Endothelial cell (in vitro differentiated cells): ENCODE measurements at regions not wholly inside any gene's neighbourhood (a gene's known extent, or its start where the extent isn't known, plus 50 kb on each side); places are given as distances from the start of the nearest gene placed in this dataset.

ENCODE experiments used
- DNase-seq: peaks from one replicate; pipeline ENCODE4 v3.0.0; 2021; ENCODE audit warnings: low spot score
- H3K27ac Mint-ChIP-seq: one replicate; pipeline ENCODE4 v1.8.0; 2021; ENCODE audit warnings: mixed read lengths, inconsistent platforms; ENCODE audit not compliant: unreplicated experiment
- H3K27me3 Mint-ChIP-seq: one replicate; pipeline ENCODE4 v1.8.0; 2021; ENCODE audit warnings: mild to moderate bottlenecking, moderate library complexity, mixed read lengths, inconsistent platforms; ENCODE audit not compliant: unreplicated experiment
- H3K36me3 Mint-ChIP-seq: one replicate; pipeline ENCODE4 v1.8.0; 2021; ENCODE audit warnings: mild to moderate bottlenecking, low read depth, mixed read lengths, inconsistent platforms; ENCODE audit not compliant: unreplicated experiment
- H3K4me1 Mint-ChIP-seq: one replicate; pipeline ENCODE4 v1.8.0; 2021; ENCODE audit warnings: mild to moderate bottlenecking, mixed read lengths, inconsistent platforms; ENCODE audit not compliant: unreplicated experiment
- H3K4me3 Mint-ChIP-seq: one replicate; pipeline ENCODE4 v1.8.0; 2021; ENCODE audit warnings: mild to moderate bottlenecking, mixed read lengths, inconsistent platforms; ENCODE audit not compliant: unreplicated experiment
- H3K9me3 Mint-ChIP-seq: one replicate; pipeline ENCODE4 v1.8.0; 2021; ENCODE audit warnings: mixed read lengths, inconsistent platforms; ENCODE audit not compliant: unreplicated experiment
- TF ChIP-seq, protein P1 (sequence below): fragments of 200-600 bp; sonication (generic); IDR thresholded peaks from one replicate; pipeline ENCODE4 v1.5.0; 2021; ENCODE audit warnings: antibody characterized with exemption; ENCODE audit not compliant: unreplicated experiment

DNA sequence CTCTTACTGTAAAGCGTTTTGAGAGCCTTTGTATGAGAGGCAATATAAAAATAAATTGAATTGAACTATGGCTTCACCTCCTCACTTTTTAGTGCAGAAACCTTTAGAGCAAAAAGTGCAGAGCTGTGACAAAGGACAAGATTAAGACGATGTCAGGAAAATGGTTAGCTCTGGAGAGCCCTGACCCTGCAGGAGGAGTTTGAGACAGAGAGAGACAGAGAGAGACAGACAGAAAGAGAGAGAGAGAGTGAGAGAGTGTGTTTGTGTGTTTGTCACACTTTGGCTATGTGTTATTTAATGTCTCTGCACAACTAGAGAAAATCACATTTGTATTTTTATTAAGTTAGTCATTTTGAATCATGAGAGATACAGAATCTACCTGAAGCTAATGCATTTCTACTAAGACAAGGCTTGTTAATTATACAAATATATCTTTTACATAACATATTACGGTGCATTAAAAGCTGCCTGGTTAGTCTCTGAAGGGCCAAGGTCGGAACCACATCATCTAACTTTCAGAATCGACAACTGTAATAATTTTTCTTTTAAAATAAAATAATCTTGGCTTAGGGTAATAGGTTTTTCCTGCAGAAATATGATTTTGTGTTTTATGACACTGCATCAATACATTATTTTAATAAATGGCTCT lies 423.5 kb upstream of the ZEB2 start:
- DNase-seq = no peak
- Mint-ChIP-seq H3K27ac (no peak overlapping the region), H3K36me3 (no peaks in the 10 kb centered on the region), H3K9me3 (no peaks in the 10 kb centered on the region), H3K4me3 (no peak overlapping the region), H3K4me1 (no peaks in the 10 kb centered on the region), H3K27me3 (no peaks in the 10 kb centered on the region)
- TF ChIP-seq, protein P1, sequence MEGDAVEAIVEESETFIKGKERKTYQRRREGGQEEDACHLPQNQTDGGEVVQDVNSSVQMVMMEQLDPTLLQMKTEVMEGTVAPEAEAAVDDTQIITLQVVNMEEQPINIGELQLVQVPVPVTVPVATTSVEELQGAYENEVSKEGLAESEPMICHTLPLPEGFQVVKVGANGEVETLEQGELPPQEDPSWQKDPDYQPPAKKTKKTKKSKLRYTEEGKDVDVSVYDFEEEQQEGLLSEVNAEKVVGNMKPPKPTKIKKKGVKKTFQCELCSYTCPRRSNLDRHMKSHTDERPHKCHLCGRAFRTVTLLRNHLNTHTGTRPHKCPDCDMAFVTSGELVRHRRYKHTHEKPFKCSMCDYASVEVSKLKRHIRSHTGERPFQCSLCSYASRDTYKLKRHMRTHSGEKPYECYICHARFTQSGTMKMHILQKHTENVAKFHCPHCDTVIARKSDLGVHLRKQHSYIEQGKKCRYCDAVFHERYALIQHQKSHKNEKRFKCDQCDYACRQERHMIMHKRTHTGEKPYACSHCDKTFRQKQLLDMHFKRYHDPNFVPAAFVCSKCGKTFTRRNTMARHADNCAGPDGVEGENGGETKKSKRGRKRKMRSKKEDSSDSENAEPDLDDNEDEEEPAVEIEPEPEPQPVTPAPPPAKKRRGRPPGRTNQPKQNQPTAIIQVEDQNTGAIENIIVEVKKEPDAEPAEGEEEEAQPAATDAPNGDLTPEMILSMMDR = no peak

DNA sequence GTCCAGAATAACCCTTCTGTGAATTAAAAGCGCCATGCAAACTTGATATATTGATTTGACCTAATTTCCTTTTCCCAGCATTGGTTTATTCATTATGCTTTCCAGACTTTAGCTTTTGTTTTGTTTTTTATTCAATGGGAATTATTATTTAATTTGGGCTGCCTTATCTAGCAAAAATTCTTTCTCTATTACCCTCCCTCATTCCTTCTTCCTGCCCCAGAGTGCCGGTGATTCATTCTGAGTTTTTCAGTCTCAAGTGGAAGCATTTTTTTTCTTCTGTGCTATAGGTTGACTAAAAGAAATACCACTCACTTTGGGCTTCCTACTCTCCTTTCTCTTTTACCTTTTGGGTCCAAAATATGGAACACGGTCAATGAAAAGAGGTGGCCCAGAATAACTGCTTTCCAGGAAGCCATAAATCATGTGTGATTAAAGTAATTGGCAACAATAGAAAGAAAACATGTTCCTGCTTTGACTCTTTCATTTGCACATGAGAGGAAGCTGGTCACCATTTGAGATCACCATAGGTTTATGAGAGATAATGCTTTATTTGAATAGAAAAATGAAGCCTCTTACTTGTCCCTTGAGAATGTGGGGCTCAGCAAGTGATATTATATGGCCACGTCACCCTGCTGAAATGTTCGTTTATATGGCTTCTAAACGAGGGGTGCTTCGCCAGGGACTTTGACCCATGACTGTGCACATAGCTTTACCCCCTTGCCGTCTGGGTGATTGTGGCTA lies 422.8 kb upstream of the ZEB2 start:
- H3K4me3 Mint-ChIP-seq = no peak overlapping the region
- H3K4me1 Mint-ChIP-seq = no peaks in the 10 kb centered on the region

DNA sequence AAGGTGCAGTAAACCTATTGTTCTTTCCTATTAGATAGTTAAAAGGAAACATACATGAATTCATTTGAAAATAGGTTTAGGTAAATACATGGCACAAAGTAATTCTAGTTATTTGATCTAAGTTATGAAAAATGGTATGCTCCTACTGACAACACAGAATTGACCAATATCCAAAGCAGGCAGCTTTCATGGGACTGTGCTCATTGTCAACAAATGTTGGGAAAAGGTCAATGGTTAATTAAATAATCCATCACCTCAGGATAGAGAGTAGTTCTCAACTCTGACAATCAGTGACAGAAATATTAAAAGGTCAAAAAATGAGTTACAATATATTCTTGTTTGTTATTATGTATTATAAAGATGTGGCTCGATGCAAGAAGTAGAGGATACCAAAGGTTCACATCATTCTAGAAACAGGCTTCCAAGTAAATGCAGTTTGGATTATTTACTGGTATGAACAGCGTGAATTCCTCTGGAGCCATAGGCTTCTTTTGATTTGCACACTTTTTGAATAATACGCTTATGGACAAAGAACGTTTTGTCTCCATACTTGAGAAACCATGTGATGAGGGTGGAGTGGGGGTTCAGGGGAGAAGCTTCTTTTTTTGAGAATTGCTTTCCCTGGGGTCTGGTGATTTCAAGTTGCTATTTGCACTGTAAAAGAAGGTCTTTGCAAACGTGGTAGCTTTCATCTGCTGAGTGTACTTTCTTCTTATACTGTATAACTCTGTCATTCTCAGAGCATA lies 422.0 kb upstream of the ZEB2 start:
- Mint-ChIP-seq H3K9me3 (no peaks in the 10 kb centered on the region), H3K4me1 (no peaks in the 10 kb centered on the region), H3K27me3 (no peaks in the 10 kb centered on the region), H3K36me3 (no peaks in the 10 kb centered on the region), H3K4me3 (no peak overlapping the region), H3K27ac (no peak overlapping the region)
- TF ChIP-seq, protein P1 = no peak
- DNase-seq = no peak

More for the DNA sequence above, 422.8 kb upstream of the ZEB2 start:
- H3K27ac Mint-ChIP-seq = no peak overlapping the region
- no peaks in the 10 kb centered on the region for H3K9me3 Mint-ChIP-seq
- H3K27me3 Mint-ChIP-seq = no peaks in the 10 kb centered on the region
- TF ChIP-seq, protein P1 = no peak
- no peaks in the 10 kb centered on the region for H3K36me3 Mint-ChIP-seq
- no peak for DNase-seq

DNA sequence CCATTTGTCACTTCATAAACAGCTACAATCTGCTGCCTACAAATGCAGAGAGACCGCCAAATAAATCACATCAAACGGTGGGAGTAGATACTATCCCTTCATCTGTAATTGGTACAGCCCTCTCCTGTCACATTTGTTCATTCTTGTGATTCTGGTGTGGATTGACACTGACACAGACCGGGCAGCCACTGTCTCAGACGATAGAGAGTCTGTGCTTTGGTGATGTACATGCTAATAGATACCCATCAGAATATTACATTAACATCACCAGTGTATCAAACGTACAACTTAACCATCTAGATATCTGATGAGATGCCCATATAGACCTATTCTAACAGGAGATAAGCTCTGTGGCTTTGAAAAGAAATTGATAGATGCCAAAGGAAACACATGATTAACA lies 419.7 kb upstream of the ZEB2 start:
- TF ChIP-seq, protein P1 = no peak
- Mint-ChIP-seq H3K36me3 (no peaks in the 10 kb centered on the region), H3K27me3 (no peaks in the 10 kb centered on the region), H3K27ac (no peak overlapping the region), H3K4me3 (no peak overlapping the region), H3K9me3 (no peaks in the 10 kb centered on the region), H3K4me1 (no peaks in the 10 kb centered on the region)
- no peak for DNase-seq
